ENCODE measurements at regions not wholly inside any gene's neighbourhood (a gene's known extent, or its start where the extent isn't known, plus 50 kb on each side); places are given as distances from the start of the nearest gene placed in this dataset.
A peak's percentile ranks its signal among the peaks of the same experiment; 100 is the strongest.

DNA sequence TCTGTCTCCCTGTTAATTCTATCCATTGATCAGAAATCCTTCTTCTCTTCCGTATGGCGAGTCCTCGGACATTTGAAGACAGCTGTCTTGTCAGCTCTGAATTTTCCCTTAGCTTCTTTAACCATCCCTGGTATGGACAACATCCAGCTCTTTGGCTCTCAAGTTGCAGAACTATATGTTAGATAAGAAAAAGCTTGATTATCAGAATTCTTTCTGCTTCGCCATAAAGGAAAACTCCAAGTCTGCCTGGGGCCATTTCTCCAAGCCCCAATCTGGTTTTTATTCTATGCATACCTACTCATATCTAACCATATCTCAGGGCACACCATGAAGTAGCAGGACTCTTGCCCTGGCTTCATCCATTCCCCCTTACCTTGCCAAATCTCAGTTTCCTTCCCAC, 215.7 kb upstream of the TMC3 start:
- no peak overlapping the region for H3K18ac ChIP-seq (ENCODE audit: low read length)
- no peaks in the 10 kb centered on the region for H3K4me1 ChIP-seq (ENCODE audit: control insufficient read depth in 1 of 2, insufficient read depth in 2 of 2, low read length in 2 of 2)
- H3K79me1 ChIP-seq (ENCODE audit: low read length) = no peaks in the 10 kb centered on the region
- no peak overlapping the region for H3K14ac ChIP-seq (ENCODE audit: low read length)
- peak; percentile 74 to 88 for DNase-seq
- no CpG with 5 or more reads among the region's 4 CpGs for WGBS (ENCODE audit: extremely low coverage, insufficient coverage, insufficient read length)
- no peaks in the 10 kb centered on the region for H3K27me3 ChIP-seq (ENCODE audit: insufficient read depth, low read length)
- H3K4me3 ChIP-seq (ENCODE audit: low read depth, low read length) = no peak overlapping the region
- no peak overlapping the region for H2AK5ac ChIP-seq (ENCODE audit: low read length)
- H2BK12ac ChIP-seq (ENCODE audit: low read length) = no peak overlapping the region
- no peaks in the 10 kb centered on the region for H3K79me2 ChIP-seq (ENCODE audit: control insufficient read depth, insufficient read depth, low read length, poor library complexity)
- no peak overlapping the region for H2BK120ac ChIP-seq (ENCODE audit: insufficient read depth, low read length, poor library complexity)
- H4K8ac ChIP-seq (ENCODE audit: low read depth, low read length) = no peak overlapping the region
- no peak overlapping the region for H3K9ac ChIP-seq (ENCODE audit: low read length)
- no peak overlapping the region for H4K12ac ChIP-seq (ENCODE audit: low read depth, low read length)
- no peak overlapping the region for H2BK5ac ChIP-seq (ENCODE audit: low read depth, low read length, poor library complexity)
- H2AFZ ChIP-seq (ENCODE audit: insufficient read depth, low read length, poor library complexity) = no peak overlapping the region
- H3K27ac ChIP-seq (ENCODE audit: low read depth, low read length) = no peak overlapping the region
- H3K36me3 ChIP-seq (ENCODE audit: control insufficient read depth in 1 of 2, insufficient read depth in 2 of 2, low read length in 2 of 2) = no peaks in the 10 kb centered on the region
- H4K91ac ChIP-seq (ENCODE audit: low read depth, low read length) = no peak overlapping the region
- H3K9me3 ChIP-seq (ENCODE audit: insufficient read depth, low read depth, low read length) = no peaks in the 10 kb centered on the region
- no peak overlapping the region for H3K23ac ChIP-seq (ENCODE audit: low read length)
- no peak overlapping the region for H3K4ac ChIP-seq (ENCODE audit: low read depth, low read length)
- H3K4me2 ChIP-seq (ENCODE audit: low read length) = no peak overlapping the region

DNA sequence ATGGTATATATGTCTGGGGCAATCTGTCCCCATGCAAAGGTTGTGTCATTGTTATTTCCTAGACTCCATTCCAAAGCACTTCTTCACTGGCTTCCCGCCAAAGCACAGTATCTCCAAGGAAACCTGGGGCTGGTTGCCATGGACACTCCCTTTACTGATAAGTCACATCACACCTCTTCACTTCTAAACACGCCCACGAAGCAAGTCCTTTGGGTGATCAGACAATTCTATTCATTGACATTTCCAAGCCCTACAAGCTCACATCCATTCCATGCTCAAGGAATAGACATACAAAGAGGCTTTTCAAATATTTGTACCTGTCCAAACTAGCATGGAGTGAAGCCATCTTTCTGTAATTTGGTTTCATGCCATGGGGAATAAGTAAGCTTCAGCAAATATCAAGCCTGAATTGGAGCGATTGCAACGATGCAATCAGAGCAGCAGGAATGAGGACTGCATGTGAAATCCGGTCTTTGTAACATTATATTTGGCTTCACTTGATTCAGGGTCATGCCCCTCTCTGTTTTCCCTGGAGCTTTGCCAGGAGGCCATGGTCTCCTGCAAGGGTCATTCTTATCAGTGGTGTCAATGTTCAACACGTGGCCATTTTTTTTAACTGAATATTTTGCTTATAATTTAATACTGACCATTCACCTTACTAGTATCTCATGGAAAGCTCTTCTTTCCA, 201.6 kb upstream of the TMC3 start:
- no peak overlapping the region for H3K4me3 ChIP-seq (ENCODE audit: low read depth, low read length)
- no peak overlapping the region for H3K18ac ChIP-seq (ENCODE audit: low read length)
- no peaks in the 10 kb centered on the region for H3K79me1 ChIP-seq (ENCODE audit: low read length)
- no peak overlapping the region for H2BK5ac ChIP-seq (ENCODE audit: low read depth, low read length, poor library complexity)
- H3K9ac ChIP-seq (ENCODE audit: low read length) = no peak overlapping the region
- no peak overlapping the region for H2AFZ ChIP-seq (ENCODE audit: insufficient read depth, low read length, poor library complexity)
- H4K12ac ChIP-seq (ENCODE audit: low read depth, low read length) = no peak overlapping the region
- H3K4me2 ChIP-seq (ENCODE audit: low read length) = no peak overlapping the region
- no peak overlapping the region for H3K23ac ChIP-seq (ENCODE audit: low read length)
- no peak overlapping the region for H3K27ac ChIP-seq (ENCODE audit: low read depth, low read length)
- H3K36me3 ChIP-seq (ENCODE audit: control insufficient read depth in 1 of 2, insufficient read depth in 2 of 2, low read length in 2 of 2) = no peaks in the 10 kb centered on the region
- no CpG with 5 or more reads among the region's 7 CpGs for WGBS (ENCODE audit: extremely low coverage, insufficient coverage, insufficient read length)
- no peak overlapping the region for H2AK5ac ChIP-seq (ENCODE audit: low read length)
- no peak overlapping the region for H2BK12ac ChIP-seq (ENCODE audit: low read length)
- no peaks in the 10 kb centered on the region for H3K4me1 ChIP-seq (ENCODE audit: control insufficient read depth in 1 of 2, insufficient read depth in 2 of 2, low read length in 2 of 2)
- H2BK120ac ChIP-seq (ENCODE audit: insufficient read depth, low read length, poor library complexity) = no peak overlapping the region
- H3K9me3 ChIP-seq (ENCODE audit: insufficient read depth, low read depth, low read length) = no peaks in the 10 kb centered on the region
- no peaks in the 10 kb centered on the region for H3K27me3 ChIP-seq (ENCODE audit: insufficient read depth, low read length)
- H4K8ac ChIP-seq (ENCODE audit: low read depth, low read length) = no peak overlapping the region
- no peak overlapping the region for H4K91ac ChIP-seq (ENCODE audit: low read depth, low read length)
- H3K79me2 ChIP-seq (ENCODE audit: control insufficient read depth, insufficient read depth, low read length, poor library complexity) = no peaks in the 10 kb centered on the region
- DNase-seq = peak; percentile 13 to 58
- no peak overlapping the region for H3K14ac ChIP-seq (ENCODE audit: low read length)
- H3K4ac ChIP-seq (ENCODE audit: low read depth, low read length) = no peak overlapping the region

DNA sequence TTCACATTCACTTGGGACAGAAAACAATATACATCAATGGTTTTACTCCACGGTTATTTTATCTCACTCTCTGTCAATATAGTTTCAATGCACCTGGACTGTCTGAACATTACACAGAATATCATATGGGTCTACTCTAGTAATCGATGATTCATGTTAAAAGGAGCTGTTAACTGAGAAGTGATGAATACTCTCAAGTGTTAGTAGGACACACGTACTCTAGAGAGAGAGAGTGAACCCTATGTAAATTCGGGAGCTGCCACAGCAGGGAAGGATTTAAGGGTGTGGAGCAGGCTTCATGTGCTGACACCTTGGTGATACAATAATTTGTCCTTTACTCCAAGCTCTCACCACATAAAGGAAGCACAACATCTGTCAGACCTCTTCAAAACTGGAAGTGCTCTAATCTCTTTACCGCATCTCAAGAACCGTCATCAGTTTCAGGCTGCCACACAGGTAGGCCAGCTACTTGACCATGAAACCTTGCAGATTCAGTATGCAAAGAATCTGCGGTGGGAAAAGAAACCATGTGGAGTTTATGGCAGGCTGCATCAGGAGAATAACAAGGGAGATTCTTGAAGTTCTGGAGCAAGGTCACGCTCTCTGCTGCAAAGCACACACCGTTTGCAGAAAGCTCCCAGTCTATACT, 199.2 kb upstream of the TMC3 start:
- no peak overlapping the region for H4K91ac ChIP-seq (ENCODE audit: low read depth, low read length)
- H2BK120ac ChIP-seq (ENCODE audit: insufficient read depth, low read length, poor library complexity) = no peak overlapping the region
- no peak overlapping the region for H4K8ac ChIP-seq (ENCODE audit: low read depth, low read length)
- no peak overlapping the region for H2AK5ac ChIP-seq (ENCODE audit: low read length)
- H3K18ac ChIP-seq (ENCODE audit: low read length) = no peak overlapping the region
- no peak overlapping the region for H4K12ac ChIP-seq (ENCODE audit: low read depth, low read length)
- no peaks in the 10 kb centered on the region for H3K79me1 ChIP-seq (ENCODE audit: low read length)
- no peak overlapping the region for H3K4me2 ChIP-seq (ENCODE audit: low read length)
- no peak overlapping the region for H3K27ac ChIP-seq (ENCODE audit: low read depth, low read length)
- no peak overlapping the region for H3K14ac ChIP-seq (ENCODE audit: low read length)
- no peak overlapping the region for H3K4me3 ChIP-seq (ENCODE audit: low read depth, low read length)
- H3K36me3 ChIP-seq (ENCODE audit: control insufficient read depth in 1 of 2, insufficient read depth in 2 of 2, low read length in 2 of 2) = no peaks in the 10 kb centered on the region
- WGBS (ENCODE audit: extremely low coverage, insufficient coverage, insufficient read length) = no CpG with 5 or more reads among the region's 9 CpGs
- H3K4ac ChIP-seq (ENCODE audit: low read depth, low read length) = no peak overlapping the region
- H3K79me2 ChIP-seq (ENCODE audit: control insufficient read depth, insufficient read depth, low read length, poor library complexity) = no peaks in the 10 kb centered on the region
- H3K27me3 ChIP-seq (ENCODE audit: insufficient read depth, low read length) = no peaks in the 10 kb centered on the region
- H2BK12ac ChIP-seq (ENCODE audit: low read length) = no peak overlapping the region
- H2AFZ ChIP-seq (ENCODE audit: insufficient read depth, low read length, poor library complexity) = no peak overlapping the region
- no peaks in the 10 kb centered on the region for H3K4me1 ChIP-seq (ENCODE audit: control insufficient read depth in 1 of 2, insufficient read depth in 2 of 2, low read length in 2 of 2)
- no peak overlapping the region for H2BK5ac ChIP-seq (ENCODE audit: low read depth, low read length, poor library complexity)
- H3K23ac ChIP-seq (ENCODE audit: low read length) = no peak overlapping the region
- no peaks in the 10 kb centered on the region for H3K9me3 ChIP-seq (ENCODE audit: insufficient read depth, low read depth, low read length)
- peak; percentile 76 to 90 for DNase-seq
- no peak overlapping the region for H3K9ac ChIP-seq (ENCODE audit: low read length)

DNA sequence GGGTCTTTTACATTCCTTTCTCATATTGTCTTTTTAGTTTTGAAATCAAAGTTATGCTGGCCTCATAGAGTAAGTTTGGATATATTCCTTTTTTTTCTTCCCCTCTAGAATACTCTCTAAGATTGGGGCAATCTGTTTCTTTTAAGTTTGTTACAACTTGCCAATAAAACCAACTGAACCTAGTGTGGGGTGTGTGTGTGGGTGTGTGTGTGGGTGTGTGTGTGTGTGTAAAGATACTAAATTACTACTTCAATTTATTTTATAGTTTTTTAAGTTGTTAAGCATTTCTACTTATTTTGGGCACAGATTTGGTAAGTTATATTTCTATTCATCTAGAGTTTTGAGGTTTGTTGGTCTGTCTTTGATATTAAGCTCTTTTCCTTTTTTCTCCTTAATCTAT, 198.2 kb upstream of the TMC3 start:
- H3K4me3 ChIP-seq (ENCODE audit: low read depth, low read length) = no peak overlapping the region
- no peaks in the 10 kb centered on the region for H3K9me3 ChIP-seq (ENCODE audit: insufficient read depth, low read depth, low read length)
- no peak overlapping the region for H2AK5ac ChIP-seq (ENCODE audit: low read length)
- H2AFZ ChIP-seq (ENCODE audit: insufficient read depth, low read length, poor library complexity) = no peak overlapping the region
- no peak overlapping the region for H3K23ac ChIP-seq (ENCODE audit: low read length)
- H3K36me3 ChIP-seq (ENCODE audit: control insufficient read depth in 1 of 2, insufficient read depth in 2 of 2, low read length in 2 of 2) = no peaks in the 10 kb centered on the region
- H3K27me3 ChIP-seq (ENCODE audit: insufficient read depth, low read length) = no peaks in the 10 kb centered on the region
- H3K4me2 ChIP-seq (ENCODE audit: low read length) = no peak overlapping the region
- H2BK12ac ChIP-seq (ENCODE audit: low read length) = no peak overlapping the region
- H3K27ac ChIP-seq (ENCODE audit: low read depth, low read length) = no peak overlapping the region
- H2BK5ac ChIP-seq (ENCODE audit: low read depth, low read length, poor library complexity) = no peak overlapping the region
- no peak overlapping the region for H3K9ac ChIP-seq (ENCODE audit: low read length)
- no peaks in the 10 kb centered on the region for H3K79me1 ChIP-seq (ENCODE audit: low read length)
- H3K18ac ChIP-seq (ENCODE audit: low read length) = no peak overlapping the region
- no peaks in the 10 kb centered on the region for H3K79me2 ChIP-seq (ENCODE audit: control insufficient read depth, insufficient read depth, low read length, poor library complexity)
- H3K4me1 ChIP-seq (ENCODE audit: control insufficient read depth in 1 of 2, insufficient read depth in 2 of 2, low read length in 2 of 2) = no peaks in the 10 kb centered on the region
- no peak overlapping the region for H3K14ac ChIP-seq (ENCODE audit: low read length)
- no peak overlapping the region for H3K4ac ChIP-seq (ENCODE audit: low read depth, low read length)
- no peak overlapping the region for H4K12ac ChIP-seq (ENCODE audit: low read depth, low read length)
- H4K8ac ChIP-seq (ENCODE audit: low read depth, low read length) = no peak overlapping the region
- no peak overlapping the region for H2BK120ac ChIP-seq (ENCODE audit: insufficient read depth, low read length, poor library complexity)
- no peak for DNase-seq
- H4K91ac ChIP-seq (ENCODE audit: low read depth, low read length) = no peak overlapping the region
